DND-41 (cell line): ENCODE measurements at regions not wholly inside any gene's neighbourhood (a gene's known extent, or its start where the extent isn't known, plus 50 kb on each side); places are given as distances from the start of the nearest gene placed in this dataset.

Source experiments
- EZH2 ChIP-seq: IDR thresholded peaks from 3 replicates; pipeline ENCODE4 v1.6.1; 2012; ENCODE audit warnings: borderline replicate concordance, low read depth, mild to moderate bottlenecking, moderate library complexity, low read length, inconsistent platforms; ENCODE audit not compliant: severe bottlenecking
- TF ChIP-seq, protein P1 (sequence below): IDR thresholded peaks from 2 replicates; pipeline ENCODE4 v1.5.1; 2012; ENCODE audit warnings: borderline replicate concordance, low read length, moderate library complexity, mild to moderate bottlenecking; ENCODE audit not compliant: poor library complexity, severe bottlenecking; ENCODE audit errors: extremely low read depth

DNA sequence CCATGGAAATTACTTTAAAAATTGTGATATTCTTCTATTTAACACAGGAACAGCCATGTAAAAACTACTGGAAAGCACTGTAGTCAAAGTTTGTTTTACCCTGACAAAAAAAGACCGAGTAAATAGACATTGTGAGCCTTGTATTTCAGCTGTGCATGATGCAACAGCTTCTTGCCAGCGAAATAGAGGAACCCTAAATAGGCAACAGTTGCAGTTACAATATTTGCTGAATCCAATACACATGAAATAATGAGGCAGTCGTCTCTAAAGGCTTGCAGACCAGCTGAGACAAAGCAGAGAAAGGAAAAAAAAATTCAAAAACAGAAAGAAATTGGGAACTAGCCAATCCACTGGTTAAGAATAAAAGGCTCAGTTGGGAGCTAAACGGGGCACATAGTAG, 1001.1 kb downstream of the OLFM4 start:
- TF ChIP-seq, protein P1, sequence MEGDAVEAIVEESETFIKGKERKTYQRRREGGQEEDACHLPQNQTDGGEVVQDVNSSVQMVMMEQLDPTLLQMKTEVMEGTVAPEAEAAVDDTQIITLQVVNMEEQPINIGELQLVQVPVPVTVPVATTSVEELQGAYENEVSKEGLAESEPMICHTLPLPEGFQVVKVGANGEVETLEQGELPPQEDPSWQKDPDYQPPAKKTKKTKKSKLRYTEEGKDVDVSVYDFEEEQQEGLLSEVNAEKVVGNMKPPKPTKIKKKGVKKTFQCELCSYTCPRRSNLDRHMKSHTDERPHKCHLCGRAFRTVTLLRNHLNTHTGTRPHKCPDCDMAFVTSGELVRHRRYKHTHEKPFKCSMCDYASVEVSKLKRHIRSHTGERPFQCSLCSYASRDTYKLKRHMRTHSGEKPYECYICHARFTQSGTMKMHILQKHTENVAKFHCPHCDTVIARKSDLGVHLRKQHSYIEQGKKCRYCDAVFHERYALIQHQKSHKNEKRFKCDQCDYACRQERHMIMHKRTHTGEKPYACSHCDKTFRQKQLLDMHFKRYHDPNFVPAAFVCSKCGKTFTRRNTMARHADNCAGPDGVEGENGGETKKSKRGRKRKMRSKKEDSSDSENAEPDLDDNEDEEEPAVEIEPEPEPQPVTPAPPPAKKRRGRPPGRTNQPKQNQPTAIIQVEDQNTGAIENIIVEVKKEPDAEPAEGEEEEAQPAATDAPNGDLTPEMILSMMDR, result no peak
- no peak for TF ChIP-seq EZH2
